ENCODE measurements at regions not wholly inside any gene's neighbourhood (a gene's known extent, or its start where the extent isn't known, plus 50 kb on each side); places are given as distances from the start of the nearest gene placed in this dataset.

DNA sequence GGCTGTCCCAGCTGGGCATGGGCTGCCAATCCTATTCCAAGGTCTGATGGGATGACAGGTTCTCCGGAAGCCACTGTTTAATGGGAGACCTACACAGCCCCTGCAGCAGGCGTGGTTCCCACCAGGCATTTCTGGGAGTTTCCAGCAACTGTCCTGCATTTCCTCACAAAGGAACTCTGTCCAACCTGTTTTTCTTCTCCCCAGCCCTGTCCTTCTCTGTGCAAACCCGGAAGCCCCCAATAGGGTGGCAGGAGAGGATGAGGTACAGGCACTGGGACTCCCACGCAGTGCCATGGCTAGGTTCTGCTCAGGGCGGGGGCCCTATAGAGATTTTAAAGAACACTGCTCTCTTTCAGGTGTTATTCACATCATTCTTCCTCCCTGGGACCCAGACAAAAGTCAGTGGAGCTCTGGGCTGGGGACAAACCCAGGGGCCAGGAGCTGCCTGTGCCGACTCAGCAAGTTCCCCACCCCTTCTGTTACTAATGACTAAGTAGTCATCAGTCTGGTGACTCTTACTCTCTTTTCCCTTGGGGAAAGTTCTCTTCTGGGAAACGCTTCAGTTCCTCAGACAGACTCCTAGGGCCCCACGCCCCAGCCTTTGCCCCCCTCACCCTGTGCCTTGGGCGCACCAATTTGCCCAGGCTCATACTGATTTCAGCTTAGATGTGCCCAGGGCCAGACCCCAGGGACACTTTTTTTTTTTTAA, 97.7 kb downstream of the CD47 start:
- DNase-seq = peak; percentile 89

DNA sequence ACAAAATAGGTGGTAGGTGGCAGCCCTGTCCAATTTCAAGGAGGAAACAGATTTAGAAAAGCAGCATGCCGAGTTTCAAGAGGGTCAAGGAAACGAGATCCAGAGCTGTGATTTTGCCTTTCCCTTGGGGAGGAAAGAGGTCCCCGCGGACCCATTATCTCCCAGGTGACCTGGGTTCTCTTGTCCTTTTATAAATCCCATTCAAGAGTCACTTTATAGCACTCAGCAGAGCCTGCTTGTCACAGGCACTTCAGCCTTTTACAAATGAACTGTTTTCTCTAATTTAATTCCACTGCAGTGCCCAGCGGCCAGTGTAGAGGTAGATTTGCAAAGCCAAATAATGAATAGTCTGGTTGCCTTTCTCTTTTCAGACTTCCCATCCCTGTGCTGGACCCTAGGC, 99.9 kb downstream of the CD47 start:
- no peak for DNase-seq

DNA sequence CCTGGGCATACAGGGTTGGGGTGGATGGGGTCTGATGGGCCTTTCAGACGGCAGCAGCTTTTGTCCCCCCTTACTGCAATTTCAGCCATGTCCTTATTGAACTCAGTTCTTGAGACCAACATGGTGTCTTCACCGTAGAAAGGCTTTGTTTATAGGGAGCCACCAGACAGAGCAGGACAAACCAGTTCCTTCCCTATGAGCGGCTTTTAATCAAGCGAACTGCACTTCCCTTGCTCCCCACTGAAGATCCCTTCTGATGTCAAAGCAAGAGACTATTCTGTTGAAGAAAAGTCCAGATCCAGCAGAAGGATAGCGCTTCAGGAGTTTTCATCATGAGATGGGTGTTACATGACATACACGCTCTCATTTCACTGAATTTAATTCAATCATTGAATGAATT, 100.4 kb downstream of the CD47 start:
- no peak for DNase-seq

DNA sequence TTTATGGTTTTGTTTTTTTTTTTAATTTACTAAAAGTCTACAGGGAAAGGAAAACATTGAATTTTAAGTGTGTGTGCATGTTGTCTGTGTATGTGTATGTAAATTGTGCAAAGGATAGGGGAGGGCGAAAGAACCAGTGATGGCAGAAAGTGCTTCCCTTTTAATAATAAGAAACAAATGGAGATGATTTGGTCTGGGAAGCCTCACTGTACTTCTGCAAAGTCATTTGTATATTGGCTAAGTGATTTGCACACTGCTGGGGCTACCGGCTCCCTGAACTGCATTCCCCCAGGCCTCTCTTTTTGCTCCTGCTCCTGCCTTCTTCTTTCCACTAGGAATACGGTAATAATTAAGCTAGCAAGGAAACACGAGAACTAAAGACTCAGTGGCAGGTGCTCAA, 101.2 kb downstream of the CD47 start:
- DNase-seq = no peak

DNA sequence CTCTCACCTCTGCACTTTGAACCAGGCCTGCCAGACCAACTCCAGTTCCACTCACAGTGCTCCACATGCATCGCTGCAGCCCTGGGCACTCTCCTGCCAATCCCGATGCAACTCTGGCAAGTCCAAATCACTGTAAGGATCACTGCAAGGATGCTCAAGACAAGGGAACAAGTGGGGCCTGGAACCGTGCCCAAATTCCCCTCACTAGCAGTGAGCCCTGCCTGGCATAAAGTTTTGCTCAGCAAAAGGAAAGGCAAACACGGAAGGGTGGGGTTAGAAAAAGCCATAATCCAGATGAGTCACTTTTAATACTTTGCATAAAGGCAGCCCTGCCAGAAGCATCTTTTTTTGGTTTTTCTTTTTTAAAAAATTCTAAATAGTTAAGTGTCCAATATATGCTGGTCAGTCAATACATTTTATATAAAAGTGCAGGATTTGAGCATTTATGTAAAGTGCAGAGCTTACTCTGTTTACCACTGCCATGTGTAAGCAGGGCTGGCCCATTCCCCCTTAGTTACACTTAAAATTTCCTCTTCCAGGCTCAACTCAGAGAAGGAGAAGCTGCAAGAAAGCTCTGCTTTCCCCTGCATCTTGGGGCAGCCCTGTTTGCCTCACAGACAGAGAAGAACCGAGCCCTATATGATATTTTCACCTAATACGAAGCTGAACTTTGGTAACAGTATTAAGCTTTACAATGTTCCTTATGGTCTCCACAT, 102.2 kb downstream of the CD47 start:
- DNase-seq = no peak

DNA sequence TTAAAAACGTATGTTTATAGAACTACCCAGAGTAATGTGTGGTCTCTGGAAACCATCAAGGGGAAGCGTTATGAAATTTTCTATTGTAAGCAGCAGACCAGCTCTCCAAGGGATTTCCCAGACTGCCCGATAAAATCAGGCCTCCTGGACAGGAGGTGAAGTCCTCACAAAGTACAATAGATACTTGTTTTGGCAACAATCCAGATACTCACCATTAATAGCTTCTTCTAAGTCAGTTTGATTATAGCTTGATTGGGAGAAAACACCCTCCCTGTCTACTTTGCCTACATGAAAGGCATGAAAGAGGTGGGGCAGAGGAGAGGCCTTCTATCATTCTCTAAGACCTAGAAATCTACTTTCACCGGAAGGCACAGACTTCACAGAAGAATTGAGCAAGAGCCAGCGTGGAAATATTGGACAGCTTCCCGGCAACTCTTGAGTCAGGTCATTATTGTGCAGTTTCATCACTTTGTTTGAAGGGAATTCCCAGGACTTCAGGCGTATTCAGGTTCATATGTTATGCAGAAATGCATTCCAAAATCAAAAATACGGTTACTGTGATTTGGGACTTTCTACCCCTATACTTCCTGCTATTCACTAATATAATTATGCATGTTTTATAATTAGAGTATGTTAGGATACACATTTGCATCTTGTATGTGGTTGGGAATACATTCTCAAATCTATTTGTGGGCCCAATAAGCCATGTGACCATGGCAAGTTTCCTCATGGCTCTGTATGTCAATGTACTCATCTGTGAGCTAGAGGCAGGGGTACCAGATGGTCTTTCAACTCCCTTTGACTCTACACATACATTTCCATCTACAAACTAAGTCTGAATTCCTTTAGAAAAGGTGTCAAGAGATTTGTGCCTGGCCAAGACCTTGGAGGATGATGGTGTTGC, 103.5 kb downstream of the CD47 start:
- DNase-seq = no peak

DNA sequence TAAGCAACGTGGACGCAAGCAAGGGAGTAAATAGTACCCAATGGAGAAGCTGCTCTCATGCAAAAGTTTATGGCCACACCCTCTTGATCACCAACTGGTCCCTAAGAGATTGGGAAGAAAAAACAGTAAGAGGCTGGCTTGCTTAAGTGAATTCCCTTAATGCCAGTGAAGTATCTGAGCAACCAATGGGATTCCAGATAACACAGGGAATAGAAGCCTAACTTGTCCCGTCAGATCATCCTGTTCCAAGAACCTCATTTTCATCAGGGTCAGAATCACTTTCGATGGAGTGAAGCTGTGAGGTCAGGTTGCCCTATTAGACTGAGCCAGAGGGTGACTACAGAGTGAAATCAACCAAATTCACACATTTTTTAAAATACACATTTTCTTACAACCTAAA, 104.3 kb downstream of the CD47 start:
- no peak for DNase-seq

DNA sequence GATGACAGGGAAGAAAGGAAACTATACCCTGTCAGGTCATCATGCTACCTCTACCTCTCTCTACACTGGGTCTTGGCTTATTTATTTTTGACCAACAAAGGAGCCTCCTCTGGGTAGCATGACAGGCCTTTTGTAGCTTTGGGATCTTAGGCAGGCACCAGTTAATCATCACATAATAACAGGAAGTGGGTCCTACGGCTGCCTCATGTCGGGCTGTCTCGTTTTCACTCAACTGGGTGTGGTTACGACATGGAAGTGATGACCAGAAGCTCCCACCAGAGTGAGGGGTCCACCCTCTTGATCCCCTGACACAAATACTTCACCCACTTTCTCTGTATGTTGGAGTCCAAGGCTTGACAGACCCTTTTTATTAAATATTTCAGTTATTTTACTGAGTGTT, 105.3 kb downstream of the CD47 start:
- no peak for DNase-seq

DNA sequence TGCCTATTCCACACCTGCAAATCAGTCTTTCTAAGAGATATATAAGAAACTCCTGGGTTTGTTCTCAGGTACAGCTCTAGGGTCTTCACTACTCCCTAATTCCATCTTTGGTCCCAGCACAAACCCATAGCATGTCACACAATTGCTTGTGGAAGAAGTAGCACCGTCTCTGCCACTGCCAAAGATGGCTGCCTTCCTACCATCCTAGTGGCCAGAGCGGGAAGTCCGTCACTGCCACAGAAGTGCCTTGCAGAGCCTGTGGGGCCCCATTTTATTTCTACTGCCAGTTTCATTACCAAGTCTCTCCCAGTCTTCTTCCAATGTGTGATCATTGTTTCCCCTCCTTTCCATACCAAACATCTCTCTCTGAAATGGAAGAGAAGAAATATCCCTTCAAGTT, 107.6 kb downstream of the CD47 start:
- DNase-seq = no peak

DNA sequence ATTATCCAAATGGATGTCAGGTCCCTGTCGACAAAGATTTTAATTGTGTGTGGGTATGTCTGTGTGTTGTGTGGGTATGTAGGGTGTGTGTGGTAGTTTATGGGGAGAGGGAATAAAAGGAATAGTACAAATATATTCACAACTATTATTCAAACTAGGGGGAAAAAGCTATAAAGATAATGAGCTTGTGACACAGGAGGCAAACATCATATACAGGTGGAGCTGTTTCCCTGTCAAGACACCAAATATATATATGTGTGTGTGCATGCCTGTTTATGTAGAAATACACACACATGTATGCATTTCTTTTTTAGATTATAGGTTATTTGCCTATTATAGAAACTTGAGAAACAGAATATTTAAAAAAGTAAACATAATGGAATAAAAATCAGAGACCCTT, 108.7 kb downstream of the CD47 start:
- DNase-seq = no peak

DNA sequence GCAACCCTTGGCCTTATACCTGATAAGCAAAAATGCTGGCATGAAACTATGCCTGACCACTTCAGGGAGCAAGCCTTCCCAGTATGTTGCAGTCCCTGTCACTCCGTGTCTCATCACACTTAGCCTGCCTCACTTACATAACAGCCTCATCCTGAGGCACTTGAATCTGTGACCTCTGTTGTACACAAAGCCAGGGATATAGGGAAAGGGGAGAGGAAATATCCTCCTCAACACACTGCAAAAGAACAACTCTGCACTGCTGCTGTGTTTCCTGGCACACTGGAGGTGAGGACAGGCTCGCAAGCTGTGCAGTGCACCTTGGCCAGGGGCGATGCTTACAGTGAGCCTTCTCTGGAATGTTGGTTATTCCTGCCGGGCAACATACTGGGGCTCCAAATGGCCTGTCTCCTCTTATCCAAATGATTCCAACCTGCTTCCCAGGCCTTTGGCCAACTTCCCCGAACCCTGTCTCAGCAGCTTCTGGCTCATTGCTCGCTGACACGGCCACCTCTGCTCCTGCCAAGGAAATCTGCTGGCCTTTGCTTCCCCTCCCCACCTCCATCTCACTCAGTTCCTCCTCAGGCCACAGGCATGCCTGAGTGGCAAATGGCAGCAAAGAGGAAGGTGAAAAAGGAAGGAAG, 109.2 kb downstream of the CD47 start:
- peak; percentile 91 for DNase-seq

DNA sequence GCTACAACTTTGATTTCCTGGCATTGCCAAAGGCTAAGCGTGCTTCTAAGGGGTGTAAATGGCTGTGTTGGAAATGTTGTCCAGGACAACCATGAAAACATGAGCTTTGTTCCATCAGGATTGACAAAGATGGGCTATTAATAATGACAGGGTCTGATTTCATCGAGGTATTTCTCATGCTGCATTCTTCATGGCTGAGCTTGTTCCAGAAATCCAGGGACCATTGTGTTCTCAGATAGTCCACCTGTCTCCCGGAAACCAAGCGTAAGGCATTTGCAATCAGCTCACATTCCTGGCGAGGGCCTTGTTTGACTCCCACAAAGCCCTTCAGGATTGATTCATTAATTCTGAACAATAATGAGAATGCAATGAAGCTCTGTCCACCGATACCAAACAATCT, 111.3 kb downstream of the CD47 start:
- no peak for DNase-seq

DNA sequence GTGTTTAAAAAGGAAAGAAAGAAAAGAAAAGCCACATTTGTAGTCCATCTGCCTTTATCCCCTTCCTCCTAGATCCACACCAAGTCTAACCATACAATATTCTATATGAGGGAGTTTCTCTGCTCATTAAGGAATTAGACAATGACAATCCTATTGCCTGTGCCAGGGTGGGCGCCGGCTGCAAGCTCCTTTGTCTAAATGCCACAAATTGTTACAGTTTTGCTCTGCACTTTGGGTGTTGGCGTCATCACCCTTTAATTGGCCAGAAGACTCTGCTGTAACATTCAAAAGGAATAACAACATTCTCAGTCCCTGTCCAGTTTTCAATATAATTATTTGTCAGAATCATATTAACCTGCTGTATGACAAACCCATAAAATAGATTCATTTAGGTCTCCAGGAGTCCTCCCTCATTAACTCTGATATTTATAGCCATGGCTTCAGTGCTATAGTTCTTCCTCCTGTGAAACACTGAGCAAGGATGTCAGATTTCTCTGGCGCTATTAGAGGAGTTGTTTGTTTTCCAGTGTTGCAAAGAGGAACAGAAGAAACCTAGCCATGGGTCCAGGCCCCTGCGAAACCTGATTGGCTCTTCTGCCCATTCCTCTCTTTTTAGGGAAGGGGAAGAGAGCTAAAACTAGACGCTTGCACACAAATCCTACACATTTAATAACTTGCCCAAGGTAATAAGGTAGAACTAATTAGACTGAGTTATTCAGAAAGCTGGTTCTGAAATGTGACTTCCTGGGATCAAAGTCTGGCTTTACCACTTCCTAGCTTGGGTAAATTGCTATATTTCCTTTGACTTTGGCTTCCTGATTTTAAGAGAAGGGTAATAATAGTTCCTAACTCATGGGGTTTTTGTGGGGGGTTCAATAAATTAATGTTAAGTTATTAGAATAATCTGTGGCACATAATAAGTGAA, 112.4 kb downstream of the CD47 start:
- DNase-seq = peak; percentile 27

DNA sequence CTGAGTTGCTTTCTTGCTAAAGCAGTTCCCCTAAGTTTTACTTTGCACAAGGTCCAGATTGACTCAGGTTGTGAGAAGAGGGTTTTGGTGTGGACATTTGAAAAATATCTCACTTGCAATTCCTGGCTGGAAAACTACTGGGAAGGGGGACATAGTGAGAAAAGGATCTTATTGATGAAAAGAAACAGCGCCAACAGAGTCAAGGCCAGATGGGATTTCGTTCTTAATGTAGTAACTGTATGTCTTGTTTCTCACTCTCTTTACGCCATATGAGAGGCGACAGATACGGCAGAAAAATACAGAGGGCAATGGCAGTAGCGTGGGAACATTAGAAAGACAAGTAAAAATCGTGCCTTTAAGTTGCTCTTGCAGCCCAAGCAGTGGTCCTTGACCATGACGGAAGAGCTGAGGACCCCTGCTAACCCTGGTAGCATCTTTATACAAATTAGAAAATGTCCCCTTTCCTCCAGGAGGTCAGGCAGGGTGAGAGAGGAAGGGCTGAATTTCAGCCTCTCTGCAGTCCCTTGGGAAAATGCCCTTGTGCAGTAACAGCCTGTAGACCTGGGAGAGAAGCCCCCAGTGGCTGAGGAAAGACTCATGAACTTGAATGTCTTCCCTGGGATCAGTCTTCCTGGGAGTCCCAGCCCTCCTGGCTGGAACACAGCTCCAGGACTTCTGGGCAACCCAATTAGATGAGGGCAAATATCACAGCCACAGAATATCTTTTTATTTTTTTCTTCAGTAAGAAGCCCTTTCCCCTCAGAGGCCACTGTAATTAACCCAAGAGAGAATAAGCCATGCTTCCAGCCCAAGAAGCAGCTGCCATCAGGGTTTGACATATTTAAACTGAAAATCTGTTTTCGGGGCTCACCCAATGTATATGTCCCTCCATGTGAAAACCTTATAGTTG, 113.4 kb downstream of the CD47 start:
- DNase-seq = peak; percentile 20

DNA sequence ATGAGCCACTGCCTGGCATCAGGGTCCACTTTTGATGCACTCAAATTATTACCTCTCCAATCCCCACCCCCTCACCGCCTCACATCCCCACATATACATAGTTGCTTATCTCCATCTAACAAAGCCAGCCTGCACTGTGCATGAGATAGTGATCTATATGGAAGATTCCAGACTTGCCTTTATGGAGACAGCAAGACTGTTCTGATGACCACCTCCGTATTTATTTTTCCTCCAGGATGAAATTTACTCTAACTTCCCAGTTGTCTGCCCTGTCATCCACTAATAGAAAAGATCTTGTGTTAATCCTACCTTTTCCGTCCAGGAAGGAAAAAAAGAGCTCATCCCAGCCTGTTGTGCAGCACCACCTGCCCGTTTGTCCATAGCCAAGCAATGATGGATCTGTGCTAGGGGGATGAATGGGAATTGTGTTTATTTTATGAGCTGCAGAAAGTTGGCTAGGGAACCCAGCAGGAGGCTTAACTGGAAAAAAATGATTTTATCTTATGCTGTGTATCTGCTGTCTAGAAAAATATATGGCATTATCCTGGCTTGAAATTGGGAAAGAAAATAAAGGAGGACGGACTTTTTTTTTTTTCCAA, 114.5 kb downstream of the CD47 start:
- DNase-seq = peak; percentile 19

DNA sequence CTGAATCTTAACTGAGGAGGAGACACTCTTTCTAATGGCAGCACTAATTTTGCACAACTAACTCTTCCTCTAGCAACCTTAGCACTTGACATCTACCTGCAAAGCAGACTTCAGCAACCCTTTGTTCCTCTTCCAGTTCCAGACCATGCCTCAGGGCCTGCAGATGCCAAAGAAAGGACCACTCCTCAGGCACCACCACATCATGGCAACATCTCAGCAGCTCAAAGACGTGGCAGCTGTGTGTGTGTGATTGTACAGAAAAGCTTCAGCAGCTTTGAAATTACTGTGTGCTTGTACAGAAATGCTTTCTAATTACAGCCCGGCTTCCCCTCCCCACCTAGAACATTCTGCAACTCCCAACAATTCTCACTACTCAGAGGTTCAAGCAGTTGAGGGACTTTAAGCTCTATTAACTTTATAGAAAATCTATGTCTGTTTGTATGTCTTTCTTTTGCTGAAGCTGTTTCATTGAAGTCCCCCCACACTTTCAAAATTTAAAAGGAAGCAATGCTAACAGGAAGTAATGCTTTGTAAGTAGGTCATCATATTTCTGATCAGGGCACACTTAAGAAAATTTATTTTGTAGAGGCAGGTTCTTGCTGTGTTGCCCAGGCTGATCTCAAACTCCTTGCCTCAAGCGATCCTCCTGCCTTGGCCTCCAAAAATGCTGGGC, 115.2 kb downstream of the CD47 start:
- no peak for DNase-seq

DNA sequence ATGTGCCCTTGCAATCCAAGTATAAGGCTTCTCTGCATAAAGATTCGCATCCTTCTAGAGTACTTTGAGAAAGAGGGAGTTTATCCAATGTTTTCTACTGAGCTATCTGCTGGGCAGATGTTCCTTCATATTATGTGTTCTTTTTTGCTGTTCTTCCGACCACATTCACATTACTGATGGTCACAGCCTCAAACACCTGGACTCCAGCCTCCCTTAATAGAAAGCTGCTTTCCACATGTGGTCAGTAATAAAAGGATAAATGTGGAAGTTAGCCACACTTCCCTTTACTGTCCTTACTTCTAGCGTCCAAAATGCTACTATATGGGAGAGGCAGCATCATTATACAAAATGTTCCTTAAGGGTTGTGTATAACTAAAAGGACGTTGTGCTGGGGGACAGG, 116.9 kb downstream of the CD47 start:
- peak; percentile 2 for DNase-seq

DNA sequence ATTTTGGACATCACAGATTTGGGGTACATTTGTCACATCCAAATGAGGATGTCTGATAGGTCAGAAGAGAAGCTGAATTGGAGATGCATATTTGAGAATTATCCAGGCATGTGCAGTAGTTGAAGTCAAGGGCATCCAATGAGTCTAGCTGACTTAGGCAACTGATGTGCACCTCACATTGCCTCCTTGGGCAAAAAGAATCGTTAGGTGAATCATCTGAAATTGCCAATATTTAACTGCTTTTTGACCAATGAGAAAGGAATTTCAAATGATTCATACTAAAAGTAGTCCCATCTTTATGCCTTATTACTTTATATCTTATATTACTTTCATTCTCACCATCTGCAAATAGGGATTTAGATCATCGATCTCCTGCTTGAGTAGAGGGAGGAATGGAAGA, 117.7 kb downstream of the CD47 start:
- DNase-seq = peak; percentile 1

DNA sequence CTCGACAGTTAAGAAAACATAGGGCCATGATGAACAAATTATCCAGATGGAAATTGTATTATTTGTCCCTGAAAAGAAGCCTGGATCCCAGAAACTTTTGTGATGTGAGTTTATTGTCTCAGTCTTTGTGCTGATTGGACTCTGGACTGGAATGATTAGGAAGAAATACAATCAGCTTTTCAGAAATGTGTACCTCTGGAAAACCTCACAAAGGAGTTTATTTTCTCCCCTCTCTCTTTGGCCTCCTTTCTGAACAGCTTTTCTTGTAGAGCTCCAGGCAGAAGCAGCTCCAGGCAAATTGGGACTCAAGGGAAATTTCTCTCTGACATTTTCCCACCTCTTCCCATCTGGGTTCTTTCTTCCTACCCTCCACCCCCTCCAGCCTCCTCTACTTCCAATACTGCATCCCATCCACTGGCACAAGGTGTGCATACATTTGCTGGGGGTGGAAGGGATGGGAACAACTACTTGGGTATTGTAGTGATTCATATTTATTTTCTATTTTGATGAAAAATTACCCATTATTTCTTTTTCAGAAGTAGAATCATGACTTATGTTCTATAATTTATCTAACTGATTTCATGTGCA, 119.7 kb downstream of the CD47 start:
- DNase-seq = peak; percentile 21
